ENCODE measurements at regions not wholly inside any gene's neighbourhood (a gene's known extent, or its start where the extent isn't known, plus 50 kb on each side); places are given as distances from the start of the nearest gene placed in this dataset.
"Not testable (repeated sequence)": the region's sequence is repeated elsewhere in the genome, so short reads cannot be mapped to it uniquely, and the experiment has no call there.

DNA sequence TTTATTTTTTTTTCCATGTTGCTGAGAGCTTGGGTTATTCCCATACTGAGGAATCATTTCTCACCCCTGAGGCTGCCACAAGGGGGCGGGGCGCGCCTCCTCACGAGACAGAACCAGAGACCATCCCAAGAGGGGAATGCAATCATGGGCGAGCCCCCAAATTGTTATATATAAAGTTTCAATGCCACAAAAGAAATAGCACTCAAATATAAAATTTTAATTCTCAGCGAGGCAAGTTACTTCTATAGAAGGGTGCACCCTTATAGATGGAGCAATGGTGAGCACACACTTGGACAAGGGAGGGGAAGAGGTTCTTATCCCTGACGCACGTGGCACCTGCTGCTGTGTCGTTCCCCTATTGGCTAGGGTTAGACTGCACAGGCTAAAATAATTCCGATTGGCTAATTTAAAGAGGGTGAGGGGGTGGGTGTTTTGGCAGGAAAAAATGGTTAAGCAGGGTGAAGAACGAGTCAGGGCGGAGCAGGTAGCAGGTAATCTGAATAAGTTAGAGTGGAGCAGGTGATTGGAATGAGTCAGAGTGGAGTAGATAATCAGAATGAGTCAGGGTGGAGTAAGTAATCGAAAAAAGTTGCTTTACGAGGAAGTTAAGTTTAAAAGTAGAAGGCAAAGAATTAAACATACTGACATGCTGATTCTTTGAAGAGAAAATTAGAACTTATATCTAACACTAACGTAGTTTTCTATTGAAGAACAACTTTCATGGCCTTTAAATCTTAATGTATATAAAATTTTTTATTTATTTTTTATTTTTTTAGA is 177.5 kb downstream of the MTCL1 start:
- DNase-seq (ENCODE audit: low spot score): no peak

DNA sequence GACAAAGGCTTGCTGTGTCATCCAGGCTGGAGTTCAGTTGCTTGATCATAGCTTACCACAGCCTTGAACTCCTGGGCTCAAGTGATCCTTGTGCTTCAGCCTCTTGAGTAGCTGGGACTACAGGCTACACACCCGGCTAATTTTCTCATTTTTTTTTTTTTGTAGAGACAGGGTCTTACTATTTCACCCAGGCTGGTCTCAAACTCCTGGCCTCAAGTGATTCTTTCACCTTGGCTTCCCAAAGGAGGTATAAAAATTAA is 178.0 kb downstream of the MTCL1 start:
- DNase-seq (ENCODE audit: low spot score): no peak

DNA sequence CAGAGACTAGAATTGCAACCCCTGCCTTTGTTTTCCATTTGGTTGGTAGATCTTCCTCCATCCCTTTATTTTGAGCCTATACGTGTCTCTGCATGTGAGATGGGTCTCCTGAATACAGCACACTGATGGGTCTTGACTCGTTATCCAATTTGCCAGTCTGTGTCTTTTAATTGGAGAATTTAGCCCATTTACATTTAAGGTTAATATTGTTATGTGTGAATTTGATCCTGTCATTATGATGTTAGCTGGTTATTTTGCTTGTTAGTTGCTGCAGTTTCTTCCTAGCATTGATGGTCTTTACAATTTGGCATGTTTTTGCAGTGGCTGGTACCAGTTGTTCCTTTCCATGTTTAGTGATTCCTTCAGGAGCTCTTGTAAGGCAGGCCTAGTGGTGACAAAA is 182.5 kb downstream of the MTCL1 start:
- DNase-seq (ENCODE audit: low spot score): not testable (repeated sequence)

DNA sequence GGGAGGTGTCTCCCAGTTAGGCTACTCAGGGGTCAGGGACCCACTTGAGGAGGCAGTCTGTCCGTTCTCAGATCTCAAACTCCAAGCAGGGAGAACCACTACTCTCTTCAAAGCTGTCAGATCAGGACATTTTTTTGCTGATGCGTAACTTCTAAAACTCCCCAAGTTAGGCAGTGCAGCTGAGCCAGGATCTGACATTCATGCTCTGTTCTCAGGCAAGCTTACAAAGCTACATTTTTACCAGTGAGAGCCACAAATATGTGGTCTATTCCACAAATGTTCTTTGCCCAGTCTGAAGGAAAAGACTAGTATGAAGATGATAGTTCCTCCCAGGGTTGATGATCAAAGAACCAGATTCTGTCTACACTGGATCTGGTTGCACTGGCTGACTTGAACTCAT is 184.1 kb downstream of the MTCL1 start:
- peak; percentile 20 for DNase-seq (ENCODE audit: low spot score)

DNA sequence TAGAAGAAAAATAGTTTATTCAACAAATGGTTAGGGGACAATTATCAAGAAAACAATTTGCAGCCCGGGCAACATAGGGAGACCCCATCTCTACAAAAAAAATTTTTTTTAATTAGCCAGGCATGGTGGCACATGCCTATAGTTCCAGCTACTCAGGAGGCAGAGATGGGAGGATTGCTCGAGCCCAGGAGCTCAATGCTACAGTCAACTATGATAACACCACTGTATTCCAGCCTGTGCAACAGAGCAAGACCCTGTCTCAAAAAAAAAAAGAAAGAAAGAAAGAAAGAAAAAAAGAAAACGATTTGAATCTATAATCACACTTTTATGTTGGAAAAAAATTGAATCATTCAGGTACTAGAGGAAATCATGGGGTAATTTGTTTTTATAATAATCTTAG is 185.1 kb downstream of the MTCL1 start:
- DNase-seq (ENCODE audit: low spot score): not testable (repeated sequence)

DNA sequence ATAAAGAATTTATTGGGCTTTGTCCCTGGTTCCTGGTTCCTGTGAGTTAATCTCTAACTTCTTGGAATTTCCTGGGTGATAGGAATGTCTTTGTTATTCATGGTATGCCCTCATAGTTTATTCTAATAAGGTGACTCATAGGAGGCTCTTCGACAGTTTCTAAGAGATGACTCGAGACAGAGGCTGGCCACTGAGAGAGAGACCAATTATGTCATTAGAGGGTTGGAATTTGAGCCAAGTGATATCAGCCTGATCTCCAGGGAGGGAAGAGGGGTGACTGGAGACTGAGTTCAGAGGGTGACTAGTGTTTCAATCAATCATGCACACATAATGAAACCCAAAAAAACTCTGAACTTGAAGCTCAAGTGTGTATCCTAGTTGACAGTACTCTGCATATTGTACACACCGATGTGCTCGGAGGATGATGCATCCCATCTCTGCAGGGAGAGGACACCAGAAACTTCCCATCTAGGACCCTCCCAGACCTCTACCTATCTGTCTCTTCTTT is 185.7 kb downstream of the MTCL1 start:
- DNase-seq (ENCODE audit: low spot score): peak; percentile 77

DNA sequence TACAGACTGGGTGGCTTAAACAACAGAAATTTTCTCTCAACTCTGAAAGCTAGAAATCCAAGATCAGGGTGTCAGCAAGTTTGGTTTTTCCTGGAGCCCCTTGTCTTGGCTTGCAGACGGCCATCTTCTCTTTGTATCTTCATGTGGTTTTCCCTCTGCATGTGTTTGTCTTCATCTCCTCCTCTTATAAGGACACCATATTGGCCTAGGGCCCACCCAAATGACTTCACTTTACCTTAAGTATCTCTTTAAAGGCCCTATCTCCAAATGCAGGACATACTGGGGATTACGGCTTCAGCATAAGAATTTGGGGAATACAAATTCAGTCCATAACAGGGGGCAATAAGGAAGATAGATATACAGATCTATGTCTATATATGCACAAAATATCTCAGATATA is 187.9 kb downstream of the MTCL1 start:
- DNase-seq (ENCODE audit: low spot score): no peak

DNA sequence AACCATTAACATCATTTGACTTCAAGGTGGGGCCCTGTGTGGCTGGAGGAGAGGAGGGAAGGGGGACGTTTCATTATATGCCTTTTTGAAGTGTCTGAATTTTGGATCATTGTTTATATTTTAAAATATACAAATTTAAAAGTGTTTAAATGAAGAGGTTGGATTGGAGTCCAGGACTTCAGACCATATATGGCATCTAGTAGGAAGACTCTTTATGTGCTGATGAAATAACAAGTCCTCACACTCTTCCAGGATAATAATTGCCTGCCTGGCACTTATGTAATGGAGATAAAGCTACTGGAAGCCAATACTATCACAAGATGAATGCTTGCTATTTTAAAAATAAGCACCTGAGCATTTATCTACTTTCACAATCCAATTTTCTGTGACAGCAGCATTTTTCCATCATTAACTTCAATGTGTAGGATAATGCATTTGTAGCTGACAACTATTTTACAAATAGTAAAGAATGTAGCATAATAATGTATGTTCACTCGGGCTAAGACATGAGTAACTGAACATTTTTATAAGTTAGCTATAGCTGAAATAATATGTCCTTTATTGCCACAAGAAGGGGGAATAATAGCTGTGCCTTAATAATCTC is 188.4 kb downstream of the MTCL1 start:
- no peak for DNase-seq (ENCODE audit: low spot score)

DNA sequence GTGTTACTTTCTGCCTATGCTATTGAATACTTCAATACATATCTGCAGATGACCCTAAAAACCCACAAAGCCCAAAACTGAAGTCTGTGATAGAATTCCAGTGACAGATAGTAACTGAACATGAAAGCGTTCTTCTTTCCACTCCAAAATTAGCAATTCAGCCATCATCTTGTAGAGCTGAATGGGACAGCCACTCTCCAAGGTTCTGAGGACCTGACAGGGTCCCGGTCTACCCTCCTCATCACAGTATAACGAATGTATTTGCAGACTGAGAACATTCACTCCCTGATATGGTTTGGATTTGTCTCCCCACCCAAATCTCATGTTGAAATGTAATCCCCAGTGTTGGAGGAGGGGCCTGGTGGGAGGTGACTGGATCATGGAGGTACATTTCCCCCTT is 189.5 kb downstream of the MTCL1 start:
- DNase-seq (ENCODE audit: low spot score): no peak

DNA sequence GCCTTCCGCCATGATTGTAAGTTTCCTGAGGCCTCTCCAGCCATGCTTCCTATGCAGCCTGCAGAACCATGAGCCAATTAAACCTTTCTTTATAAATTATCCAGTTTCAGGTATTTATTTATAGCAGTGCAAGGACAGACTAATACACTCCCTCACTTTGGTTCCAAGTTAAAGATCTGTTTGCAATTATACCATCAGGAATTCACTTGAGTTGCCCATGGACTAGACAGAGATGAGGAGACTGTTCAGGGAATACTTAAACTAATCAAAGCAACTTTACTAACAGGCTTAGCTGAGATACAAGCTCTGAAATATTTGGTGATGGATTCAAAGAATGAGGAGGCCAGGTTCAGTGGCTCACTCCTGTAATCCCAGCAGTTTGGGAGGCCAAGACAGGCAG is 190.0 kb downstream of the MTCL1 start:
- DNase-seq (ENCODE audit: low spot score): no peak

DNA sequence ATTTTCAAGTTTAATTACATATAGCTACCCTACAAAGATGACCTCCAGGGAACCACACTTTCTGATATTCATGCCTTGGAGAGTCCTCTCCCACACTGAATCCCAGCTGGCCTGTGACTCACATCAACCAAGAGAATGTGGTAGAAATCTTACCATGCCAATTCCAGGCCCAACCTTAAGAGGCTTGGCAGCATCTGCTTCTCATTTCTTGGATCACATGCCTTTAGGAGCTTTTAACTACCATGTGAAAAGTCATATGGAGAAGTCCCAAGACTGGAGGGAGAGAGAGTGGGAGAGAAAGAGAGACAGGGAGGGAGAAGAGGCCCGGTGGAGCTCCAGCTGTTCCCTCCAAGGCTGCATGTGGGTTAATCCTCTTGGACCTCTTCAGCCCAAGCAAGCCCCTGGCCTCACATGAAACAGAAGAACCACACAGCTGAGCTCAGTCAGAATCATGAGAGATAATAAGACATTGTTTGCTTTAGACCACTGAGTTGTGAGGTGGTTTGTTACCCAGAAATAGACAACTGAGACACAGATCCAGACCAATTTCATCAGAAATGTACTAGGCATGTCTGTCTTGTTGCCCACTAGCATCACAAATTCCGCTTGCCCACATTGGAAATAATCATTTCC is 190.7 kb downstream of the MTCL1 start:
- peak; percentile 43 for DNase-seq (ENCODE audit: low spot score)

DNA sequence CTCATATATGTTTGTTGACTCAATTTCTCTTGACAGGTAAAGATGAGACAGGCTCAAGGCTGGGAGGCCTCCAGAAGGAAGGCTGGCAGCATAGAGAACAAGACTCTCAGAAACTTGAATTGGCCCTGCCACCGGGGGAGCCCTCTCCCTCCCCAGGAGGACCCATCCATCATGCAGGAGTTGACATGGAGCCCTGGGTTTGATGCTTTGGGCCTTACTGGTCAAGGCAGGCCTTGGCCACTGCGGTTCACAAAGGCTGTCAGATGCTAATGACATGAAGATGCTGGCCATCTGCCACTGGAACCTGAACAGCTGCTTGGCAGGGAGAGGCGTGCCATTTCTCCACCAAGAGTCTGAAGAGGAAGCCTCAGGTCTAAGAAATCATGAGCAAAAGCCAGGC is 193.6 kb downstream of the MTCL1 start:
- no peak for DNase-seq (ENCODE audit: low spot score)

DNA sequence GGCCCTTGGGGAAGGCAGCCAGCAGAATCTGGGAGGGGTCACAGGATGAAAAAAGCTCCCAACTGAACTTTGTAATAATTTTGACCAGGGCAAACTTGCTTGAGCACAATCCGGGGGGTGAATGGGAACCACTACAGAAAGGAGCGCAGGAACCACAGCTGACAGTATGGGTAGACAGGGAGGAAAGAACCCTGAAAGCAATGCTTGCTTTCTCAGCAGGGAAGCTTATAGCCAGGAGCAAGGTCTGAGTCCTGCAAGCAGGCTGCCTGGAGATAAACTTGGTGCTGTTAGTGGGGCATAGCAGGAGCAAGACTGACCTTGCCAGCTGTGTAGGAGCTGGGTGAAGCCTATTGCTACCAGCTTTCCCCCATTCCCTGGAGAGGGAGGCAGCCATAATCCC is 195.2 kb downstream of the MTCL1 start:
- DNase-seq (ENCODE audit: low spot score): no peak

DNA sequence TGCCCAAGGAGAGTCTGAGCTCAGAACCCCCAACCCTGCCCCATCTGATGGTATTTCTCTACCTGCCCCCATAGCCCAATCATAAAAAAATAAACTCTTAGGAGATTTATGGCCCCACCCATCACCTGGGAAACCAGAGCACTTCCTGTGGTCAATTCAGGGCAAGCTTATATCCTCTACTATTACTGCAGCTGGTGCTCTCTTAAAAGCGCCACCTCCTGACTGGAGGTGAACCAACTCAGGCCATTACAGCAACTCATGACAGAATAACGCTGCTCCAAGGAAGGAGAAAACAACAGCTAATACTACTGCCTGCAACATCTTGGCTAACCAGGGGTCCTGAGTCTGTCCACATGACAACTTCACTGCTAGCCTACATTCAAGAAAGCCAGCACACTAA is 195.7 kb downstream of the MTCL1 start:
- DNase-seq (ENCODE audit: low spot score): no peak

DNA sequence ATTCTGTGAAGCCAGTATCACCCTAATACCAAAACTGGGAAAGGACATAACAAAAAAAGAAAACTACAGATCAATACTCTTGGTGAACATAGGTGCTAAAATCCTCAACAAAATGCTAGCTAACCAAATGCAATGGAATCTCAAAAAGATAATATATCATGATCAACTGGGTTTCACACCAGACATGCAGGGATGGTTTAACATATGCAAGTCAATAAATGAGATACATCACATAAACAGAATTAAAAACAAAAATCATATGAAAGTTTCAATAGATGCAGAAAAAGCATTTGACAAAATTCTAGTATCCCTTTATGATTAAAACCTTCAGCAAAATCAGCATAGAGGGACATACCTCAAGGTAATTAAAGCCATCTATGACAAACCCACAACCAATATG is 198.2 kb upstream of the NDUFV2 start:
- DNase-seq (ENCODE audit: low spot score): no peak

DNA sequence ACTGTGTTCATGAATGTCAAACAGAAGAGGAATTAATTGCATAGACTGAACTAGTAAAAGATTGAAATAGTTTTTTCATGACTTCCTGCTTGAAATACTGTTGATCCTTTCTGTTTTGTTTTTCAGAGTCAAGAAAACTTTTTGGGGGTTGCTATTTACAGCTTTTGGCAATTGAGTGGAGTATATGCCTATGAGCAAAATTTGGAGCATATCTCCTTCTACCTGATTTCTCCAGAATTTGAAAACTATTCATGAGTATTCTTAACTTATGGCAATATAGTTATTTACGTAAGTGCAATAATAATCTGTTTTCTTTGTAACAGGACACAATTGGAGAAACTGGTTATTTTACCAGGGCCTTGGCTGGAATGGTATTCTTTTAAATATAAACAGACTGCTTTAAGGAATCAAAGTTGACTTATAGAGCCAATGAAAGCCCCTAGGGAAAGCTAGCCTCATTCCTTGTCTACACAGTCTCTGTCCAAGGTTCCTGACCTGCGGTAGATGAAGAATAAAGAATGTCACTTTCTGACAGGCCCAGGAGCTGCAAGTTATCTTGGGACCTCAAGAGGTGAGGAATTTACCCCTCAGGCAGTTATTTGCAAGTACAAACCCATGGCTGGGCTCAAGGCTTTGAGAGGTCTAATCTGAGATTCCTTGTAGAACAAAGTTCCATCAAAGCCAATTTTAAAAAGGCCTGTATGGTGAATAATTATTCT is 193.5 kb upstream of the NDUFV2 start:
- no peak for DNase-seq (ENCODE audit: low spot score)

DNA sequence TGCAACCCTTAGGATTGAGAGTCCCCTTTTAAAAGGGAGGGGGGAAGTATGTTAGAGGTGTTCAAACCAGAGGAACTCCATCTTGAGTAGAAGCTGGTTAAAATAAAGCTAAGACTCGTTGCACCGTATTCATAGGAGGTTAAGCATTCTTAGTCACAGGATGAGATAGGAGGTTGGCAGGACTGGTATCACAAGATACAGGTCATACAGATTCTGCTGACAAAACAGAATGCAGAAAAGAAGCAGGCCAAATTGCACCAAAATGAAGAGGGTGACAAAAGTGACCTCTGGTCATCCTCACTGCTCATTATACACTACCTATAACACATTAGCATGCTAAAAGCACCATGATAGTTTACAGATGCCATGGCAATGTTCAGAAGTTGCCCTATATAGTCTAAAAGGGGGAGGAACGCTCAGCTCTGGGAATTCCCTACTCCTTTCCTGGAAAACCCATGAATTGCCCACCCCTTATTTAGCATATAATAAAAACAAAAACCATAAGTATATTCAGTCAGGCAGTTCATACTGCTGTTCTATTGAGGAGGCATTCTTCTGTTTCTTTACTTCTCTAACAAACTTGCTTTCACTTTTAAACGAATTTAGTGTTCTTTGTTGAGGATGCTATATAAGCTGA is 192.2 kb upstream of the NDUFV2 start:
- no peak for DNase-seq (ENCODE audit: low spot score)

DNA sequence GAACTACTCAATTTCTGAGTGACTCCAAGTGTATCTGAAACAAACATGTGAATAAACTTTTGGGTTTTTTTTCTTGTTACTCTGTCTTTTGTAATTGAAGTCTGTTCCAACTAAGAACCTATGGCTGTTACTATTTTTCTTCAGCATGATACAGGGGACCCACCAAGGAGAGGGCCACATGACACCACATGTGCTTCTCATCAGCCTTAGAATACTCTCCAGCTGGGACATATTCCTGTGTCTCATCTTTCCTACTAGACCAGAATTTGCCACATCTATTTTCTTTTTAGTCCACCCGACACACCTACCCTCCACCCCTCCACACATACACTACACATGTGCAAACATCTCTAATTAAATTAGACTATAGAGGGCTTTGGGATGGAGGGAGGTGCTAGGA is 191.7 kb upstream of the NDUFV2 start:
- no peak for DNase-seq (ENCODE audit: low spot score)

DNA sequence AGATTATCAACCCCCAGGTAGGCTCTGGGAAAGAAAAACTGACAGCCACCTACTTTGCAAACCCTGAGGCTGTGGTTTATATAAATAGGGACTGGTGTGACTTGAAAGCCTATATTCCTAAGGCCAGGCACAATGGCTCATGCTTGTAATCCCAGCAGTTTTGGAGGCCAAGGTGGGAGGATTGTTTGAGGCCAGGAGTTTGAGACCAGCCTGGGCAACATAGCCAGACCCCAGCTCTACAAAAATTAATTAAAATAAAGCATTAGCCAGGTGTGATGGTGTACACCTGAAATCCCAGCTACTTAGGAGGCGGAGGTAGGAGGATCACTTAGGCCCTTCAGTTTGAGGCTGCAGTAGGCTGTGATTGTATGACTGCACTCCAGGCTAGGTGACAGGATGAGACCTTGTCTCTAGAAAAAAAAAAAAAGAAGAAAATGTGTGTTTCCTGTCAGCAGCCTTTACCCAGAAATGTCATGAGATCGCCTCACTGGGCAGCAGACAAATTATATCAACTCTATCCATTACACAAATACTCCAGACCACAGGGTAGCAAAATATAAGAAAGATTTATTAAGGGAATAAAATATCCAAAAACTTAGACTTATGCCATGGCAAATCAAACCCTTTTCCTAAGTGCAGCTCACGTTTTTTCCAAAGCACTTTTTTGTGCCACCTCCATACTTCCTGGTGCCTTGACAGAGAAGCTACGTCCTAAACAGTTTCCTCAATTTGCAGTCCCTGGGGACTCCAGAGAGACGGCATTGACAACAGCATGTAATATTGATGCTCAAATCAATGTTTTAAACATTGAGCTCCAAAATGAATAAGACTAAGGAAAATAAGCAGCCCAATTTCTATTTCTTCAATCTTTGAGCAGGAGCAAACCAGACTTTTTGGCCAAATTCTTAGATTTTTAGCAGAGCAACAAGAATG is 190.8 kb upstream of the NDUFV2 start:
- no peak for DNase-seq (ENCODE audit: low spot score)

DNA sequence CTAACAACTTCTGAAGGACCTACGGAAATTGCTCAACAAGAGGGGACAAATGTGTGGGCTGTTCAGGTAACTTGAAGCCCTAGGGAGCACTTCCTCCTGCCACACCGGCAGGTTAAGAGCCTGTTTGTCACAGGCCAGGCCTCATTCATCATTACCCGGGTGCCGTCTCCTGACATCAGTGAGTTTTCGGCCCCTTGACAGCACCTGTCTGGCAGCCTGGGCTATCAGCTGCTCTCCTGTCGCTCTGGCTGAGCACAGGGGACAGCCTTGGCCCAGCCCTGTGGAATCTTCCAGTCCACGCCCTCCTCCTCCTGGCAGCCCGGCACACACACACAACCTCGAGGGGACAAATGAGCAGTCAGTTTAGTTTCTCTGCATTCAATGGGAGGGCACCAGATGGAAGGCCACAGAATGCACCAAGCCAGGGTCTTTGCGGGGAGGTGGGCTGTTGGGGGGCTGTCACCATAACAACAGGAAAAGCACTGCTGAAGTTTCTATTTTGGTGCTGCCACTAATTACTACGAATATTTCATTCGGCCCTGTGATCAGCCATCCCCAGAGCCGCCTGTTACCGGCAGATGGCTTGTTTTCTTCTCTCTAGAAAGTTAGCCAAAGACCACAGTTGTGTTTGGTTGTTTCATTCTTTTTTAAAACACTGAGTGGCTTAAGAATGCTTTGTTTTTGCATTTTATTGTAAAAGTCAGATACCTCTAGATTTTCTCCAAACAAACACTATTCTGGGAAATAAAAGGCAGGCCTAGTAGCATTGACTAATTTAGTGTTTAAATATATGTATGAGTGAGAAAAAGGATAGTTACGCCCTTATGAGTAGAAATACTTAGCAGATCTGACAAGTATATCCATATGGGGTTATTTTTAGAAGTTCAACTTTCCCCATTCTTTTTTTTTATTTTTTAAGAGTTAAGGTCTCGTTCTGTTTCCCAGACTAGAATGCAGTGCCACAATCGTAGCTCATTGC is 189.9 kb upstream of the NDUFV2 start:
- DNase-seq (ENCODE audit: low spot score): peak; percentile 24
